Neutrophil (primary cell): ENCODE measurements at regions not wholly inside any gene's neighbourhood (a gene's known extent, or its start where the extent isn't known, plus 50 kb on each side); places are given as distances from the start of the nearest gene placed in this dataset.
"Not testable (repeated sequence)": the region's sequence is repeated elsewhere in the genome, so short reads cannot be mapped to it uniquely, and the experiment has no call there.

Source experiments
- H3K27ac ChIP-seq: fragments of 200-600 bp; sonication (generic); 2 replicates; pipeline ENCODE4 v1.5.1; 2016; ENCODE audit warnings: mild to moderate bottlenecking, moderate library complexity
- H3K27me3 ChIP-seq: fragments of 200-600 bp; sonication (generic); 2 replicates; pipeline ENCODE4 v1.6.0; 2016; ENCODE audit warnings: mild to moderate bottlenecking
- H3K36me3 ChIP-seq: fragments of 200-600 bp; sonication (generic); 2 replicates; pipeline ENCODE4 v1.5.1; 2017
- H3K4me1 ChIP-seq, 2 experiments: fragments of 200-600 bp in 1 of 2; sonication (generic) in 1 of 2; 1 replicate in 1 of 2; 2 replicates in 1 of 2; pipeline versions ENCODE4 v1.5.1 to v1.6.1; 2013 to 2016; ENCODE audit warnings: low read depth in 1 of 2, low read length in 1 of 2, mild to moderate bottlenecking in 1 of 2, moderate library complexity in 1 of 2; ENCODE audit not compliant: control insufficient read depth in 1 of 2, insufficient read depth in 1 of 2
- H3K4me3 ChIP-seq, 2 experiments: fragments of 200-600 bp in 1 of 2; sonication (generic) in 1 of 2; 1 replicate in 1 of 2; 2 replicates in 1 of 2; pipeline ENCODE4 v1.5.1; 2013 to 2016; ENCODE audit warnings: low read depth in 1 of 2, low read length in 1 of 2, mild to moderate bottlenecking in 1 of 2, moderate library complexity in 1 of 2
- H3K9me3 ChIP-seq: fragments of 200-600 bp; sonication (generic); 2 replicates; pipeline ENCODE4 v1.5.1; 2016
- CTCF ChIP-seq: fragments of 200-600 bp; sonication (generic); IDR thresholded peaks from 2 replicates; pipeline ENCODE4 v1.5.1; 2016; ENCODE audit warnings: antibody characterized with exemption

- Histone ChIP-seq H3K27ac (no peak overlapping the region), H3K4me1 (peaks cover 7 to 24% of the 10 kb centered on the region in 2 experiments), H3K4me3 (no peak overlapping the region), H3K36me3 (no peaks in the 10 kb centered on the region), H3K27me3 (peaks cover 26% of the 10 kb centered on the region), H3K9me3 (no peaks in the 10 kb centered on the region)
- TF ChIP-seq CTCF: no peak
Observed at GRCh38 chr6:14474816-14475215, 357.2 kb downstream of the CD83 start.

- Histone ChIP-seq H3K27me3 (peaks cover 26% of the 10 kb centered on the region), H3K4me3 (no peak overlapping the region)
Observed at GRCh38 chr6:14475306-14475705, 357.7 kb downstream of the CD83 start.

GRCh38 chr6:14476793-14477531 lies 359.4 kb downstream of the CD83 start:
- H3K4me1 ChIP-seq: peaks cover 7 to 27% of the 10 kb centered on the region in 2 experiments
- H3K27ac ChIP-seq: no peak overlapping the region
- H3K36me3 ChIP-seq: no peaks in the 10 kb centered on the region
- H3K27me3 ChIP-seq: peaks cover 26% of the 10 kb centered on the region
- no peak for TF ChIP-seq CTCF
- H3K9me3 ChIP-seq: no peaks in the 10 kb centered on the region
- H3K4me3 ChIP-seq: no peak overlapping the region

More at GRCh38 chr6:14475306-14475705, 357.7 kb downstream of the CD83 start:
- H3K4me1 ChIP-seq: peaks cover 7 to 27% of the 10 kb centered on the region in 2 experiments
- H3K9me3 ChIP-seq: no peaks in the 10 kb centered on the region
- no peak overlapping the region for H3K27ac ChIP-seq
- TF ChIP-seq CTCF: no peak
- no peaks in the 10 kb centered on the region for H3K36me3 ChIP-seq

- Histone ChIP-seq H3K4me1 (peaks cover 7 to 27% of the 10 kb centered on the region in 2 experiments), H3K27me3 (peaks cover 26% of the 10 kb centered on the region), H3K9me3 (no peaks in the 10 kb centered on the region), H3K36me3 (no peaks in the 10 kb centered on the region), H3K27ac (no peak overlapping the region), H3K4me3 (no peak overlapping the region)
- no peak for TF ChIP-seq CTCF
Observed at GRCh38 chr6:14477559-14477958, 360.0 kb downstream of the CD83 start.

GRCh38 chr6:14478381-14479225 lies 361.0 kb downstream of the CD83 start:
- peaks cover 7 to 27% of the 10 kb centered on the region in 2 experiments for H3K4me1 ChIP-seq
- no peak for TF ChIP-seq CTCF
- no peaks in the 10 kb centered on the region for H3K36me3 ChIP-seq
- no peak overlapping the region for H3K27ac ChIP-seq
- H3K4me3 ChIP-seq: no peak overlapping the region
- H3K27me3 ChIP-seq: peaks cover 26% of the 10 kb centered on the region
- H3K9me3 ChIP-seq: no peaks in the 10 kb centered on the region

GRCh38 chr6:14481946-14482345 lies 364.4 kb downstream of the CD83 start:
- peaks cover 15% of the 10 kb centered on the region for H3K27me3 ChIP-seq
- not testable (repeated sequence) for H3K4me3 ChIP-seq, H3K9me3 ChIP-seq, H3K36me3 ChIP-seq, H3K27ac ChIP-seq
- H3K4me1 ChIP-seq: peaks cover 7 to 24% of the 10 kb centered on the region in 2 experiments
